Stimulated activated CD4-positive, alpha-beta T cell treated with anti-CD3 and anti-CD28 coated beads, TNF-alpha, amount 100 ng/mL, for 48 hours (primary cell): ENCODE measurements at regions not wholly inside any gene's neighbourhood (a gene's known extent, or its start where the extent isn't known, plus 50 kb on each side); places are given as distances from the start of the nearest gene placed in this dataset.

Source experiments
- DNase-seq, 3 donors: peaks; one replicate each; pipeline ENCODE4 v3.0.0-alpha.2; 2020; ENCODE audit warnings: low read depth in 3 of 3

DNA sequence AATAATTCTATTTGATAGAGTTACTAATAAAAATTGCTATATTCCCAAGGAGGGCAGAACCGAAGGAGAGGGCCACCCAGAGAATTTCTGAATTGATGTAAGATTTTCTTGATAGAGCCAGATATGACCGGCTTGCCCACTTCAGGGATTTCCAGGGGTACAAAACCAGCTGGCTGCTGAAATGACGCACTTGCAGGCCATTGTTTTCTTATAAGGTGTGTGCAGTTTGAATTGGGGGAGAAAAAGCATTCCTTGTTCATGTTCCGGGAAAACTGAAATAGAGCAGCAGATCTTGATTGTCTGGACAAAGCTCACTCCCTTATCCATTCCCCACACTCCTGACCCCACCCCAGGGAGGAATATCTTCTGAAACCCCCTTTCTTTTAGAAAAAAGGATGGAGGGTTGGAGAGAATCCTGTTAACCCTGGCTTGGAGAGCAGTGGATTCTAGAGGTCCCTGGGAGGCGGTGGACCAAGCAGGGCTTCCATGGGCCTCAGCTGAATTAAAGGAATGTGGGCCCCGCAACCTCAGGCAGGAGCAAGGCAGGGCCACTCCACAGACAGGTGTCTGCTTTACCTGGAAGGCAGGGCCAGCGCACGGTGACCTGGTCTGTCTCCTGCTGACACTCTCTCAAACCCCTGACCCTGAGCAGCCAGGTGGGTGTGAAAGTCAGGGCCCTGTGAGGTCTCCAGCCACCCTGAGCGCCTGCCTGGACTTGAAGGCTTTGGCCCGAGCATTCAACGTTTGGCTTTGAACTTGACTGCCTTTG is 96.4 kb downstream of the TMEM170B start:
- no peak for DNase-seq

DNA sequence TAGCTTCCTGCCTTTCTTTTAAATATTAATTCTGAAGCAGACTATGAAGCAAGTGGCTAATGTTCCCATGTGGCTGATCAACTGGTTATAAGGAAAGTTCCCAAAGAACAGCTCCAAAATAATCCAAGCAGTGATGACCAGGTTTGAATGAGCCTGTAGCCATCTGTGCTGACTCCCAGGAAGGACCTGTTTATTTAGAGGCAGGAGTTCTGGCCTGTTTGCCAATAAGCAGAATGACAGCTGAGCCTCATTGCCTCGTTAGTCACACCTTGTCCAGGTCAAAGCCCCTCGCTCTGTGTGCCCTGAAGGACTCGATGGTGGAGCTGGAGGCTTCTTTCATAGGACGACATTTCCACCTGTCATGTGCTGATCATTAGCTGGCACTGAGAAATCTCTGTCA is 97.4 kb downstream of the TMEM170B start:
- no peak for DNase-seq

DNA sequence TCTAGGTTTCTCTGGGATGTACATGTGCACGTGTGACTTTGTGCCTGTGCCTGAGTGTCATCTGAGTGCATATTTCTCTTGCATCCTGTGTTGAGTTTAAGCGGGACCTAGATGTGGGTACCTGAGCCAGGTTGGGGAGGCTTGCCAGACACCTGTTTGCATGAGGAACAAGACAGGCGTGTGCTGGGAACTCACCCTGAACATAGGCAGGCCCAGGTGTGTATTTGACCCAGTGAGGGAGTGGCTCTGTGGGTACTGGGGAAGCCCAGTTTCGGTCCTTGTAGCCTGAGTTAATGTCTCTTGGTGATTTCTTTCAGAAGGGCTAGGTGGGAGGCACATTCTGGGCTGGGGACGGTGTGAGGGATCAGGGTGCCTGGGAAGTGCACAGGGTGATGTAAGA is 98.6 kb downstream of the TMEM170B start:
- no peak for DNase-seq

DNA sequence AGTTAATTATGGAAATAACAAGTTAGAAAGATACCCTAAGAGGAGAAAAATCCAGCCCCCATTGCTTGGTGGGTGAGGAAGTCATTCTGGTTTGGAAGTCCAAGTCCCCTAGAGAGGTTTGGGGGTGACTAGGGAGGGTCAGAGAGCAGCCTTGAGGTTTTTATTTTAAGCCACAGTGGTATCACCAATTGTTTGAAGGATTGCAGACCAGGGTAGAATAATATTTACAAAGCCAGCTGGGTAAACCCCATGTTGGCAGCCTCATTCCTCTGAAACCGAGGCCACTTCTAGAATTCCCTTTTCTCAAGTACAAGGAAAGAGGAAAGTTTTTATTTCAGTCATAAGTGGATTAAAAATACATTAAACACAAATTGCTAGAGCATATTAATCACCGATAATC is 99.7 kb downstream of the TMEM170B start:
- DNase-seq = no peak

DNA sequence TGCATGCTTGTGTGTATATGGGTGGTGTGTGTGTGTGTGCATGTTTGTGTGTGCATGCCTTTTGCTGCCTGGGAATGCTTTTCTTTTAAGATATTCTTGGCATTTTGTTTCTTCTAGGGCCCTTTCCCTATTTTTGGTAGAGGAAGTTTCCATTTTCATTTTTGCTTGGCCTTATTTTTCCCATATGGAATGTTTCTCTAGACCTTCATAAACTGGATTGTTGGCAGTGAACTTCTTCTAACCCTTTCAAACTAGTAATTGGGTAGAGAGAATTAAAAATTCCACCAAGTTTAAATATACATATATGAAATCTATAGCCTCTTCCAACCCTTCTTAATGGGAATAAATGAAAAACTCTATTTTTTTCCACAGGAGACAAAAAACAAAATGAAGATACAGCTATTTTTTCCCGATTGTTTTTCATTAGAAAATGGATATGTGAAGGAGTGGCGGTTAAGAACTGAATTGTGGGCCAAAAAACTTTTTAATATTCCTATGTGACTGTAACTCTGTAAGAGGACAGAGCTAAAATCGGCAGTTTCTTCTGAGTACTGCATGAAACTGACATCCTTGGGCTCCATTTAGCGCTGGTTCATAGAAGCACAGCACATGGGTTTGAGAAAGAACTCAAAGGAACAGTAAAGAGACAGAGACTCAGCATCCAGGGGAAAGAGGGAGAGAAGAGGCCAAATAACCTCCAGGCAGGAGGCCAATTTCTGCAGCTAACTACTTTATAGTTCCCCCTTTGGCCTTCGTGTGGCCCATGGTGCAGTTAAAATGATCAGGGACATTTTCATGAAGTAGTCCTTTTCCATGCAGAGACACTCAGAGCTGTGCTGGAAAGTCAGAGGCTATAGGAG is 102.1 kb downstream of the TMEM170B start:
- no peak for DNase-seq

DNA sequence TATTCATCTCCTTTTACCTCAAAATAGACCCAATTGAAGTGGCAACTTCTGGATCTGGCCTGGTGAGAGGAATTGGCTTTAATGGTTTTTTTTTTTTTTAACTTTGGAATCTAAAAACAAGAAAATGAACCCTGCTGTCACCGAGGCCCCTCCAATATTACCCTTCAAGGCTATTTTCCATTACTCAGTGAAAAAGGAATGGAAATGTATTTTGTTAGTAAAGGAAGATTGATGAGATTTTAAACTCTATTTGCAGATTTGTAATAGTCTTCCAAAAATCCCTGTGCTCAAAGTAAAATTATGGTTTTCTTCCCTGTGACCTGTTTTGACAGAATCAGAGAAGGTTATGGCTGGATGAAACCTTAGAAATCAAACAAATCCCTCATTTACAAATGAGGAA is 102.9 kb downstream of the TMEM170B start:
- no peak for DNase-seq

- no peak for DNase-seq
These were observed 106.5 kb downstream of the TMEM170B start for GRCh38 chr6:11644071-11644470.

- DNase-seq = no peak
These were observed 107.1 kb downstream of the TMEM170B start for GRCh38 chr6:11644601-11645000.

DNA sequence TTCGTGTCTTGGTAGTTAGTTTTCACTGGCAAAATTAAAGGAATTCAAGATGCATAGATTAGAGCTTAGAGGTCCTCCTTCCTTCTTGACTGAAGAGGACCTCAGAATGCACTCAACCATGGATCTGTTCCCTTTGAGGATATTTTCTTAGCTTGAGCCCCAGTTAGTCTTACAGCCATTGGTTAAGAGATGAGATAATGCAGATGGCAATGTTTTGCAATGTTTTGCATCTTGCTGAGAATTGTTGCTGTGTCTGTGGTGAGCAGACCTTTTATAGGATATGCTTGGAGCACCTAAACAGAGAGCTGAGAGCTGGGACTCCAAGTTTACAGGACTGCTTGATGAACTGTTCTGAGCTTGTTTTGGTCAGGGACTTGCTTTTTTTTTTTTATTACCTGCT is 107.5 kb downstream of the TMEM170B start:
- DNase-seq = no peak

GRCh38 chr6:11648436-11648775 is 110.9 kb downstream of the TMEM170B start:
- DNase-seq = no peak

DNA sequence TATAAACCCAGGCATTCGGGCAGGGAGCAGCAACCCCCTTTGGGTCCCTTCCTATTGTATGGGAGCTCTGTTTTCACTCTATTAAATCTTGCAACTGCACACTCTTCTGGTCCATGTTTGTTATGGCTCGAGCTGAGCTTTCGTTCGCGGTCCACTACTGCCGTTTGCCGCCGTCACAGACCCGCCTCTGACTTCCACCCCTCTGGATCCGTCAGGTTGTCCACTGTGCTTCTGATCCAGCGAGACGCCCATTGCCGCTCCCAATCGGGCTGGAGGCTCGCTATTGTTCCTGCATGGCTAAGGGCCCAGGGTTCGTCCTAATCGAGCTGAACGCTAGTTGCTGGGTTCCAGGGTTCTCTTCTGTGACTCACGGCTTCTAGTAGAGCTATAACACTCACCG is 111.3 kb downstream of the TMEM170B start:
- no peak for DNase-seq

- no peak for DNase-seq
These were observed 112.6 kb downstream of the TMEM170B start for GRCh38 chr6:11650025-11650696.

GRCh38 chr6:11650711-11651110 is 113.2 kb downstream of the TMEM170B start:
- DNase-seq = no peak

DNA sequence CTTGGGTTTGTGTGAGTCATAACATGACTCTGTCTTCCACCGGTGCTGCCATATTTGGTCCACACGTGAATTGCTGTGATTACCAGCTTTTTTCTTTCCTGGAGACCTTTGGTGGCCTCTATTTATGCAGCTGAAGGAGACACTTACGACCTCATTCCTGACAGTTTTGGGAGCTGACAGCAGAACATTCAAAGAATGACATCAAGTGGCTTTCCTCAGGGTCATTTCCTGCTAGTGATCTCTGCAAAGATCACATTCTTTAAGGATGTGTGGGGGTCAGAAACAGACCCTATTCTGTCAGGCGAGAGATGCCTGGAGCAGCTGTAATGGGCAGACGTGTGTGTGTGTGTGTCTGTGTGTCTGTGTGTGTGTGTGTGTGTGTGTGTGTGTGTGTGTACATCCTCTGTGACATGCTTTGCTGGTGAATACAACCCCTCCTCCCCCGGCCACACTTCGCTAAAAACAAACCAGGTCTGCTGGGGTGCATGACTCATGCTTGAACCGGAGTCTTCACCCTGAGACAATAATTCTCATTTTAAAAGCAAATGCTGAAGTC is 115.6 kb downstream of the TMEM170B start:
- DNase-seq = peak in 2 of 3 donors; percentile 21 to 26

GRCh38 chr6:11654876-11655275 is 117.3 kb downstream of the TMEM170B start:
- no peak for DNase-seq

- no peak for DNase-seq
These were observed 118.9 kb downstream of the TMEM170B start for GRCh38 chr6:11656491-11656890.

DNA sequence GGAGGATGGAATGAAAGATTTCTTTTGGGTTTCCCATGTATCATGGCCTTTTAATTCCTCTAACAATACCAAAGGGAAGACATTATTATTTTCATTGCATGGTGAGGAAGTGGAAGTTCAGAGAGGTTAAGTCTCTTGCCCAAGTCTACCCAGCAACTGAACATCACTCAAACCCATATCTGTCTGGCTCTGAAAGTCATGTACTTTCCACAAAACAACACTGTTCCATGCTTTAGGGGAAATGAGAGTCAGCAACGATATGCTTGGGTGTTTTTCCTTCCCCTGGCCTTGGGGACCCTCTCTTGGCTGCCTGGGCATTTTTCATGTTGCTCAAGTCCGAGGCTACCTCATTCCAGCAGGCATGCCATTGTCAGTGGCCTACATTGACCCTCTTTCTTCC is 118.8 kb downstream of the ADTRP start:
- no peak for DNase-seq

- no peak for DNase-seq
These were observed 116.3 kb downstream of the ADTRP start for GRCh38 chr6:11662323-11662722.

- DNase-seq = no peak
These were observed 115.1 kb downstream of the ADTRP start for GRCh38 chr6:11663519-11663918.
